Adrenal gland (tissue), 5 donors: ENCODE measurements at regions not wholly inside any gene's neighbourhood (a gene's known extent, or its start where the extent isn't known, plus 50 kb on each side); places are given as distances from the start of the nearest gene placed in this dataset.

Source experiments
- CTCF ChIP-seq, 6 experiments: fragments of 450-650 bp in 4 of 6; fragments of 200-600 bp in 2 of 6; sonication (generic) in 1 of 6; IDR thresholded peaks; 1 replicate in 5 of 6; 2 replicates in 1 of 6; pipeline versions ENCODE4 v1.5.1 to v1.8.0; 2016 to 2021; ENCODE audit warnings: antibody characterized with exemption in 6 of 6, mild to moderate bottlenecking in 2 of 6, moderate library complexity in 1 of 6
- POLR2A ChIP-seq, 2 donors: fragments of 450-650 bp; IDR thresholded peaks; one replicate each; pipeline ENCODE4 v1.6.1; 2017; ENCODE audit warnings: antibody characterized with exemption in 2 of 2, mild to moderate bottlenecking in 2 of 2, moderate library complexity in 1 of 2
- donor health status: DM: no; HTN: no; CAD: no.

DNA sequence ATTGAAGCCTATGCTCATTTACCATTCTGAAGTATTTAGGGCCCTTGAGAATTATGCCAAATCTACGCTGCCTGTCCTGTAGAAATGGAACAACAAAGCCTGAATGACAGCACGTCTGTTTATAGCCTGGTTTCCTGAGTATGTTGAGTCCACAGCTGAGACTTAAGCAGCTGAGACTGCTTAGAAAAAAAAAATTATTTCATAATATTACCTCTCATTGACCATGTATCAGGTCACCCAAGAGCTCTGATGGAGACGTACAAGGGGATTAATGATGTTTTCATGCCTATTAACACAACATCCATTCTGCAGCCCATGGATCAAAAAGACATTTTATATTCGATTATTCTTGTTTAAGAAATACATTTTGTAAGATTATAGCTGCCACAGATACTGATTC lies 387.2 kb upstream of the NCAM2 start:
- no peak for TF ChIP-seq POLR2A (IDR thresholded peaks at IDR 0.05)
- TF ChIP-seq CTCF (IDR thresholded peaks at IDR 0.05), result no peak
